GM10266 (cell line): ENCODE measurements at regions not wholly inside any gene's neighbourhood (a gene's known extent, or its start where the extent isn't known, plus 50 kb on each side); places are given as distances from the start of the nearest gene placed in this dataset.

Experiments
- DNase-seq: peaks from one replicate; pipeline ENCODE4 v3.0.0; 2012; ENCODE audit errors: extremely low spot score
- TF ChIP-seq, protein P1 (sequence below): IDR thresholded peaks from 2 replicates; pipeline ENCODE4 v1.5.1; 2012; ENCODE audit warnings: mild to moderate bottlenecking, low read depth; ENCODE audit not compliant: control insufficient read depth, insufficient read depth; ENCODE audit errors: missing control alignments

GRCh38 chr3:152610622-152611021 is 224.3 kb upstream of the P2RY1 start:
- TF ChIP-seq, protein P1, sequence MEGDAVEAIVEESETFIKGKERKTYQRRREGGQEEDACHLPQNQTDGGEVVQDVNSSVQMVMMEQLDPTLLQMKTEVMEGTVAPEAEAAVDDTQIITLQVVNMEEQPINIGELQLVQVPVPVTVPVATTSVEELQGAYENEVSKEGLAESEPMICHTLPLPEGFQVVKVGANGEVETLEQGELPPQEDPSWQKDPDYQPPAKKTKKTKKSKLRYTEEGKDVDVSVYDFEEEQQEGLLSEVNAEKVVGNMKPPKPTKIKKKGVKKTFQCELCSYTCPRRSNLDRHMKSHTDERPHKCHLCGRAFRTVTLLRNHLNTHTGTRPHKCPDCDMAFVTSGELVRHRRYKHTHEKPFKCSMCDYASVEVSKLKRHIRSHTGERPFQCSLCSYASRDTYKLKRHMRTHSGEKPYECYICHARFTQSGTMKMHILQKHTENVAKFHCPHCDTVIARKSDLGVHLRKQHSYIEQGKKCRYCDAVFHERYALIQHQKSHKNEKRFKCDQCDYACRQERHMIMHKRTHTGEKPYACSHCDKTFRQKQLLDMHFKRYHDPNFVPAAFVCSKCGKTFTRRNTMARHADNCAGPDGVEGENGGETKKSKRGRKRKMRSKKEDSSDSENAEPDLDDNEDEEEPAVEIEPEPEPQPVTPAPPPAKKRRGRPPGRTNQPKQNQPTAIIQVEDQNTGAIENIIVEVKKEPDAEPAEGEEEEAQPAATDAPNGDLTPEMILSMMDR, result no peak
- no peak for DNase-seq

DNA sequence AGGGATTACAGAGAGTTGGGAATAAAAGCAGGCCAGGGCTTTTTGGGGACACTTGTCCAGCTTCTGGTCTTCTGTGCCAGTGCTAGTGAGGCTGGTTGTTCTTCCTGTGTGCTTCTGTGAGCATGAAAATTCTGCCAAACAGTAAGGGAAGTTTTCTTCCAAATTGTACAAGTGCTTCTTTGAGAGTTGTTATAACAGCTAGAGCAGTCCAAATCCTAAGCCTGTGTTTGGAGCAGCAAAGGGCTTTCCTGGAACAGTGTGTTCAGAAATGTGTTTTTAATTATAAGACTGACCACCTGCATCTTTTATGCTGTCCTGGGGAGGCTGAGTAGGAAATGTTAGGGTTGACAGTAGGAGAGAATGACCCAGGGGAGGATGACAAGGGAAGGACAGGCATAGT is 223.0 kb upstream of the P2RY1 start:
- TF ChIP-seq, protein P1, result no peak

DNA sequence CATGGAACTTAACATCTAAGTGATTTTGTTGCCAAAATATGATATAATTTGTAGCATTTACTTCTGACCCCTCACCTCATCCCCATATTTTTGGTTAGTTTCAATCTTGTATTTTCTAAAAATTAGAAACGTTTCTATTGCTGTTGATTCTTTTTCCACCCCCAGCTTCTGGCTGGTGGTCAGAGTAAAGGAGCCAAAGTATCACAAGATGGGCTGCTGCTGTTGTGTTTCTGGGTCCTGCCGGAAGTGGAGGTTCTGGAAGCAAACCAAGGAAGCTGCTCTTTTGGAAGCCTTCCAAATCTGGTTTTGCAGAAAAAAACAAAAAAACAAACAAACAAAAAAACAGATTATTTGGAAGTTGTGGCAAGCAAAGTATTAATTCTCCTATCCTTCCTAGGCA is 221.1 kb upstream of the P2RY1 start:
- TF ChIP-seq, protein P1, result no peak

More for the DNA sequence above, 223.0 kb upstream of the P2RY1 start:
- DNase-seq, result no peak

GRCh38 chr3:152615681-152616080 is 219.2 kb upstream of the P2RY1 start:
- TF ChIP-seq, protein P1, result no peak
- DNase-seq, result no peak

More for the DNA sequence above, 221.1 kb upstream of the P2RY1 start:
- DNase-seq, result no peak

DNA sequence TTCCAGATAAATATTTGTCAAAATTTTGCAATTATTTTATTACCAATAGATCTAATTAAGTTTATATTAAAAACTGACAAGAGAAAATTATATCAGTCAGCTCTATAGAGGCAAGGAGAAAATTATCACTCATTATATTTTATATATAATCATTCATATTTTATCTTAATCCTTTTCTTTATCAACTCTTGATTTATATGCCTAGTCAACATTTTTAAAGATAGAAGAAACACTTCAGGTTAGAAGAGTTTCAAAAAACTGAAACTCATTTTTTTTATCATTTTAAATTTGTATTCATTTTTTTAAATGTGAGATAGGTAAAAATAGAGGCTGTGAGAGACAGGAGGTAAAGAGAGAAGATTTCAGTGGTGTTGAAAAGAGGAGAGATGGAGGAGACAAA is 217.3 kb upstream of the P2RY1 start:
- no peak for DNase-seq
- TF ChIP-seq, protein P1, result no peak

GRCh38 chr3:152618529-152618928 is 216.4 kb upstream of the P2RY1 start:
- TF ChIP-seq, protein P1, result no peak
- no peak for DNase-seq

GRCh38 chr3:152619691-152620090 is 215.2 kb upstream of the P2RY1 start:
- TF ChIP-seq, protein P1, result no peak
- DNase-seq, result no peak
